HCT116 (cell line): ENCODE measurements at regions not wholly inside any gene's neighbourhood (a gene's known extent, or its start where the extent isn't known, plus 50 kb on each side); places are given as distances from the start of the nearest gene placed in this dataset.

Experiments
- ATAC-seq: fragments of 200-7000 bp; cut with Tn5 transposase; 2 replicates; pipeline ENCODE4 v1.9.1; 2020; ENCODE audit warnings: mild to moderate bottlenecking, moderate library complexity
- BruUV-seq: library from RNA; stranded (reverse); fragments of 400-500 nt; replicated peaks from 2 replicates; lab custom pipeline; 2021; lab: Mats Ljungman, UMichigan
- CTCF ChIA-PET: fragments of 300-600 bp; sonication (Branson Sonifier 250); formaldehyde crosslinking; loops from one replicate; lab custom pipeline; 2021; ENCODE audit warnings: antibody characterized with exemption; lab: Charles Lee
- POLR2A ChIA-PET: fragments of 300-600, 350-600 bp; sonication (Branson Sonifier 250); formaldehyde crosslinking; loops from one replicate; lab custom pipeline; 2021; ENCODE audit warnings: antibody characterized with exemption; lab: Charles Lee
- RAD21 ChIA-PET, 2 experiments: fragments of 300-600 bp; sonication (Branson Sonifier 250); formaldehyde crosslinking; loops; one replicate each; lab custom pipeline; 2023; ENCODE audit warnings: low total read pairs in 2 of 2; ENCODE audit not compliant: uncharacterized antibody in 2 of 2, unreplicated experiment in 2 of 2, low non-redundant PET in 1 of 2; lab: Charles Lee
- DNase-seq: peaks from one replicate; pipeline ENCODE4 v3.0.0-alpha.2; 2010; ENCODE audit warnings: low read depth, low spot score
- H2AFZ ChIP-seq: fragments of 200-600 bp; shearing (Covaris generic), sonication (generic); 2 replicates; pipeline ENCODE4 v1.6.1; 2017; ENCODE audit warnings: low read depth, mixed run types, mixed read lengths, antibody characterized with exemption, low read length; ENCODE audit not compliant: poor library complexity, severe bottlenecking
- H3K27ac ChIP-seq: 2 replicates; pipeline ENCODE4 v1.5.1; 2012; ENCODE audit warnings: low read depth, low read length
- H3K27me3 ChIP-seq: fragments of 200-600 bp; sonication (generic); 2 replicates; pipeline ENCODE4 v1.6.1; 2016; ENCODE audit warnings: mixed run types, low read length, mixed read lengths; ENCODE audit not compliant: insufficient read depth
- H3K36me3 ChIP-seq, 2 experiments: fragments of 200-500 bp in 1 of 2; fragments of 200-600 bp in 1 of 2; sonication (Bioruptor generic) in 1 of 2; sonication (generic) in 1 of 2; 2 replicates each; pipeline versions ENCODE4 v1.5.1 to v1.6.1; 2014 to 2016; ENCODE audit warnings: low read length in 2 of 2, inconsistent platforms in 1 of 2, mixed read lengths in 1 of 2, mixed run types in 1 of 2; ENCODE audit not compliant: insufficient read depth in 2 of 2, control insufficient read depth in 1 of 2
- H3K4me1 ChIP-seq, 2 experiments: fragments of 200-600 bp in 1 of 2; sonication (generic) in 1 of 2; 2 replicates each; pipeline versions ENCODE4 v1.5.1 to v1.6.1; 2012 to 2017; ENCODE audit warnings: low read length in 2 of 2, inconsistent platforms in 1 of 2, mild to moderate bottlenecking in 1 of 2, mixed read lengths in 1 of 2, mixed run types in 1 of 2, moderate library complexity in 1 of 2; ENCODE audit not compliant: insufficient read depth in 2 of 2, control insufficient read depth in 1 of 2
- H3K4me2 ChIP-seq: fragments of 200-600 bp; sonication (generic); 2 replicates; pipeline ENCODE4 v1.6.1; 2017; ENCODE audit warnings: mixed run types, low read length, mixed read lengths
- H3K4me3 ChIP-seq, 2 experiments: fragments of 200-600 bp in 1 of 2; sonication (generic) in 1 of 2; replicated peaks in 1 of 2; 2 replicates each; pipeline ENCODE4 v1.5.1; 2011 to 2016; ENCODE audit warnings: low read length in 2 of 2, control low read depth in 1 of 2, low read depth in 1 of 2, mild to moderate bottlenecking in 1 of 2, mixed read lengths in 1 of 2, mixed run types in 1 of 2
- H3K79me2 ChIP-seq: fragments of 200-600 bp; sonication (generic); 2 replicates; pipeline ENCODE4 v1.6.1; 2017; ENCODE audit warnings: mild to moderate bottlenecking, mixed run types, low read length, moderate library complexity, mixed read lengths; ENCODE audit not compliant: insufficient read depth
- H3K9ac ChIP-seq: fragments of 200-600 bp; sonication (generic); 2 replicates; pipeline ENCODE4 v1.6.1; 2016; ENCODE audit warnings: low read length, mixed read lengths
- H3K9me2 ChIP-seq: fragments of 200-600 bp; sonication (generic), shearing (Covaris generic); 2 replicates; pipeline ENCODE4 v1.6.1; 2017; ENCODE audit warnings: mixed run types, mild to moderate bottlenecking, moderate library complexity; ENCODE audit not compliant: insufficient read depth
- H3K9me3 ChIP-seq, 2 experiments: fragments of 200-500 bp in 1 of 2; fragments of 200-600 bp in 1 of 2; sonication (Bioruptor generic) in 1 of 2; sonication (generic) in 1 of 2; 2 replicates each; pipeline ENCODE4 v1.6.1; 2014 to 2017; ENCODE audit warnings: low read length in 2 of 2, mixed read lengths in 2 of 2, inconsistent platforms in 1 of 2, low read depth in 1 of 2, mild to moderate bottlenecking in 1 of 2, mixed run types in 1 of 2, moderate library complexity in 1 of 2; ENCODE audit not compliant: control insufficient read depth in 1 of 2, insufficient read depth in 1 of 2
- H4K20me1 ChIP-seq: fragments of 200-600 bp; sonication (generic), shearing (Covaris generic); 2 replicates; pipeline ENCODE4 v1.6.1; 2017; ENCODE audit warnings: mixed run types, mild to moderate bottlenecking, moderate library complexity; ENCODE audit not compliant: insufficient read depth
- ELF1 ChIP-seq: IDR thresholded peaks from 2 replicates; pipeline ENCODE4 v1.6.1; 2012; ENCODE audit warnings: low read depth, borderline replicate concordance
- SIN3A ChIP-seq: IDR thresholded peaks from 2 replicates; pipeline ENCODE4 v1.6.1; 2012; ENCODE audit warnings: low read depth
- TCF7L2 ChIP-seq: IDR thresholded peaks from 2 replicates; pipeline ENCODE4 v1.7.0; 2011; ENCODE audit warnings: borderline replicate concordance, inconsistent platforms; ENCODE audit not compliant: insufficient read depth, insufficient read length; ENCODE audit errors: extremely low read depth
- intact Hi-C: fragments of 100-400 bp; cut with micrococcal nuclease; formaldehyde crosslinking; loops from 2 replicates; pipeline ENCODE4 v1.10.0; 2022
- TF ChIP-seq, protein P1 (sequence below): IDR thresholded peaks from 2 replicates; pipeline ENCODE4 v1.6.1; 2011; ENCODE audit warnings: mild to moderate bottlenecking, low read length, moderate library complexity; ENCODE audit not compliant: insufficient replicate concordance; ENCODE audit errors: extremely low read depth
- TF ChIP-seq, protein P2 (sequence below): IDR thresholded peaks from 2 replicates; pipeline ENCODE4 v1.6.1; 2012
- TF ChIP-seq, protein P3 (sequence below), 3 experiments: fragments of 200-600 bp in 1 of 3; sonication (generic) in 1 of 3; IDR thresholded peaks in 2 of 3; conservative IDR thresholded peaks in 1 of 3; 2 replicates each; pipeline ENCODE4 v1.5.1; 2012 to 2017; ENCODE audit warnings: low read depth in 2 of 3, low read length in 2 of 3, antibody characterized with exemption in 1 of 3, borderline replicate concordance in 1 of 3, control low read depth in 1 of 3, mild to moderate bottlenecking in 1 of 3, mixed read lengths in 1 of 3, mixed run types in 1 of 3, moderate library complexity in 1 of 3; ENCODE audit not compliant: insufficient read depth in 1 of 3

- H3K4me3 ChIP-seq, result no peak overlapping the region
- no peak overlapping the region for H3K4me2 ChIP-seq
- TF ChIP-seq ELF1 (no peak), TCF7L2 (no peak), SIN3A (no peak)
- TF ChIP-seq, protein P1, sequence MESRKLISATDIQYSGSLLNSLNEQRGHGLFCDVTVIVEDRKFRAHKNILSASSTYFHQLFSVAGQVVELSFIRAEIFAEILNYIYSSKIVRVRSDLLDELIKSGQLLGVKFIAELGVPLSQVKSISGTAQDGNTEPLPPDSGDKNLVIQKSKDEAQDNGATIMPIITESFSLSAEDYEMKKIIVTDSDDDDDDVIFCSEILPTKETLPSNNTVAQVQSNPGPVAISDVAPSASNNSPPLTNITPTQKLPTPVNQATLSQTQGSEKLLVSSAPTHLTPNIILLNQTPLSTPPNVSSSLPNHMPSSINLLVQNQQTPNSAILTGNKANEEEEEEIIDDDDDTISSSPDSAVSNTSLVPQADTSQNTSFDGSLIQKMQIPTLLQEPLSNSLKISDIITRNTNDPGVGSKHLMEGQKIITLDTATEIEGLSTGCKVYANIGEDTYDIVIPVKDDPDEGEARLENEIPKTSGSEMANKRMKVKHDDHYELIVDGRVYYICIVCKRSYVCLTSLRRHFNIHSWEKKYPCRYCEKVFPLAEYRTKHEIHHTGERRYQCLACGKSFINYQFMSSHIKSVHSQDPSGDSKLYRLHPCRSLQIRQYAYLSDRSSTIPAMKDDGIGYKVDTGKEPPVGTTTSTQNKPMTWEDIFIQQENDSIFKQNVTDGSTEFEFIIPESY, result no peak
- TF ChIP-seq, protein P2, sequence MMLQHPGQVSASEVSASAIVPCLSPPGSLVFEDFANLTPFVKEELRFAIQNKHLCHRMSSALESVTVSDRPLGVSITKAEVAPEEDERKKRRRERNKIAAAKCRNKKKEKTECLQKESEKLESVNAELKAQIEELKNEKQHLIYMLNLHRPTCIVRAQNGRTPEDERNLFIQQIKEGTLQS, result no peak
- TF ChIP-seq, protein P3, sequence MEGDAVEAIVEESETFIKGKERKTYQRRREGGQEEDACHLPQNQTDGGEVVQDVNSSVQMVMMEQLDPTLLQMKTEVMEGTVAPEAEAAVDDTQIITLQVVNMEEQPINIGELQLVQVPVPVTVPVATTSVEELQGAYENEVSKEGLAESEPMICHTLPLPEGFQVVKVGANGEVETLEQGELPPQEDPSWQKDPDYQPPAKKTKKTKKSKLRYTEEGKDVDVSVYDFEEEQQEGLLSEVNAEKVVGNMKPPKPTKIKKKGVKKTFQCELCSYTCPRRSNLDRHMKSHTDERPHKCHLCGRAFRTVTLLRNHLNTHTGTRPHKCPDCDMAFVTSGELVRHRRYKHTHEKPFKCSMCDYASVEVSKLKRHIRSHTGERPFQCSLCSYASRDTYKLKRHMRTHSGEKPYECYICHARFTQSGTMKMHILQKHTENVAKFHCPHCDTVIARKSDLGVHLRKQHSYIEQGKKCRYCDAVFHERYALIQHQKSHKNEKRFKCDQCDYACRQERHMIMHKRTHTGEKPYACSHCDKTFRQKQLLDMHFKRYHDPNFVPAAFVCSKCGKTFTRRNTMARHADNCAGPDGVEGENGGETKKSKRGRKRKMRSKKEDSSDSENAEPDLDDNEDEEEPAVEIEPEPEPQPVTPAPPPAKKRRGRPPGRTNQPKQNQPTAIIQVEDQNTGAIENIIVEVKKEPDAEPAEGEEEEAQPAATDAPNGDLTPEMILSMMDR (IDR thresholded peaks at IDR 0.05 in 2 of 3, conservative IDR thresholded peaks at IDR 0.05 in 1 of 3; ENCODE audit: borderline replicate concordance in 1 of 3, insufficient read depth in 1 of 3, low read depth in 2 of 3, low read length in 2 of 3), result no peak
- H3K9me3 ChIP-seq, result no peaks in the 10 kb centered on the region; a peak in 1 of 4 replicates
- H3K9ac ChIP-seq, result no peak overlapping the region
- peaks cover 0 to 16% of the 10 kb centered on the region in 2 experiments; a peak in 2 of 4 replicates for H3K4me1 ChIP-seq
- intact Hi-C loops, result no loop called here
- H4K20me1 ChIP-seq, result no peaks in the 10 kb centered on the region
- DNase-seq (no peak), ATAC-seq (no peak)
- POLR2A ChIA-PET, result no interaction called here
- CTCF ChIA-PET, result no interaction called here
- H2AFZ ChIP-seq, result no peak overlapping the region
- H3K36me3 ChIP-seq, result no peaks in the 10 kb centered on the region
- no peaks in the 10 kb centered on the region for H3K27me3 ChIP-seq
- H3K27ac ChIP-seq, result no peak overlapping the region
- RAD21 ChIA-PET, result no interaction called here
- no peaks in the 10 kb centered on the region for H3K79me2 ChIP-seq
- no peaks in the 10 kb centered on the region for H3K9me2 ChIP-seq
- no TSS peak for BruUV-seq
These were observed 81.8 kb upstream of the KITLG start for GRCh38 chr12:88662093-88662492.
